A673 (cell line): ENCODE measurements at regions not wholly inside any gene's neighbourhood (a gene's known extent, or its start where the extent isn't known, plus 50 kb on each side); places are given as distances from the start of the nearest gene placed in this dataset.

ENCODE experiments used
- BruUV-seq: library from RNA; stranded (reverse); fragments of 400-500 nt; replicated peaks from 2 replicates; lab custom pipeline; 2021; lab: Mats Ljungman, UMichigan
- CTCF ChIA-PET: fragments of 300-600 bp; sonication (Branson Sonifier 250); formaldehyde crosslinking; loops from one replicate; lab custom pipeline; 2022; ENCODE audit warnings: antibody characterized with exemption; lab: Charles Lee
- POLR2A ChIA-PET: fragments of 300-600 bp; sonication (Branson Sonifier 250); formaldehyde crosslinking; loops from one replicate; lab custom pipeline; 2022; ENCODE audit warnings: antibody characterized with exemption; ENCODE audit not compliant: low non-redundant PET; lab: Charles Lee
- DNase-seq: peaks from one replicate; pipeline ENCODE4 v3.0.0-alpha.2; 2015; ENCODE audit warnings: low spot score
- H3K27ac ChIP-seq: fragments of 200-600 bp; sonication (generic); 2 replicates; pipeline ENCODE4 v1.5.1; 2016; ENCODE audit warnings: mixed run types, low read depth, mild to moderate bottlenecking, mixed read lengths, antibody characterized with exemption, low read length; ENCODE audit not compliant: poor library complexity, severe bottlenecking
- H3K27me3 ChIP-seq: fragments of 200-600 bp; sonication (generic); replicated peaks from 2 replicates; pipeline ENCODE4 v1.6.1; 2017; ENCODE audit warnings: mixed run types, low read depth, mild to moderate bottlenecking, mixed read lengths, antibody characterized with exemption, low read length; ENCODE audit not compliant: insufficient read depth, poor library complexity
- H3K36me3 ChIP-seq: fragments of 200-600 bp; sonication (generic); 2 replicates; pipeline ENCODE4 v1.6.1; 2016; ENCODE audit warnings: mixed run types, mild to moderate bottlenecking, mixed read lengths, antibody characterized with exemption, low read length; ENCODE audit not compliant: insufficient read depth, poor library complexity, severe bottlenecking
- H3K4me1 ChIP-seq: fragments of 200-600 bp; sonication (generic); 2 replicates; pipeline ENCODE4 v1.6.1; 2017; ENCODE audit warnings: mixed run types, mild to moderate bottlenecking, mixed read lengths, antibody characterized with exemption, low read length; ENCODE audit not compliant: insufficient read depth, poor library complexity, severe bottlenecking
- H3K4me3 ChIP-seq: fragments of 200-600 bp; sonication (generic); 2 replicates; pipeline ENCODE4 v1.5.1; 2016; ENCODE audit warnings: low read depth, mixed run types, mild to moderate bottlenecking, mixed read lengths, low read length; ENCODE audit not compliant: poor library complexity, severe bottlenecking
- H3K9me3 ChIP-seq: fragments of 200-600 bp; sonication (generic); 2 replicates; pipeline ENCODE4 v1.6.1; 2016; ENCODE audit warnings: mixed run types, low read depth, mild to moderate bottlenecking, mixed read lengths, antibody characterized with exemption, low read length; ENCODE audit not compliant: poor library complexity, severe bottlenecking
- CTCF ChIP-seq: fragments of 300-800, 200-600 bp; sonication (generic); conservative IDR thresholded peaks from 2 replicates; pipeline ENCODE4 v1.5.1; 2017; ENCODE audit warnings: low read depth, mild to moderate bottlenecking, antibody characterized with exemption, low read length, moderate library complexity, mixed read lengths
- EZH2 ChIP-seq: fragments of 200-600 bp; sonication (generic); IDR thresholded peaks from 2 replicates; pipeline ENCODE4 v1.6.1; 2017; ENCODE audit warnings: borderline replicate concordance, low read depth, mild to moderate bottlenecking, mixed read lengths, antibody characterized with exemption, low read length; ENCODE audit not compliant: poor library complexity, severe bottlenecking
- intact Hi-C: fragments of 100-400 bp; cut with micrococcal nuclease; formaldehyde crosslinking; loops from one replicate; pipeline ENCODE4 v1.10.0; 2022; ENCODE audit not compliant: unreplicated experiment

- Histone ChIP-seq H3K27ac (no peak overlapping the region), H3K4me3 (no peak overlapping the region), H3K9me3 (no peaks in the 10 kb centered on the region), H3K36me3 (no peaks in the 10 kb centered on the region), H3K27me3 (no peaks in the 10 kb centered on the region), H3K4me1 (no peaks in the 10 kb centered on the region)
- no TSS peak for BruUV-seq
- no peak for TF ChIP-seq CTCF
- TF ChIP-seq EZH2, result no peak
- ChIA-PET POLR2A (no interaction called here), CTCF (no interaction called here)
- intact Hi-C loops, result no loop called here
- DNase-seq, result peak; percentile 1
Observed at GRCh38 chr7:113810080-113810744, 108.6 kb downstream of the PPP1R3A start.

- intact Hi-C loops, result no loop called here
- Histone ChIP-seq H3K27me3 (no peaks in the 10 kb centered on the region), H3K4me3 (no peak overlapping the region), H3K27ac (no peak overlapping the region), H3K4me1 (no peaks in the 10 kb centered on the region), H3K9me3 (no peaks in the 10 kb centered on the region), H3K36me3 (no peaks in the 10 kb centered on the region)
- no TSS peak for BruUV-seq
- ChIA-PET CTCF (no interaction called here), POLR2A (no interaction called here)
- DNase-seq, result no peak
- no peak for TF ChIP-seq EZH2
- TF ChIP-seq CTCF, result no peak
Observed at GRCh38 chr7:113809581-113809980, 109.2 kb downstream of the PPP1R3A start.

GRCh38 chr7:113806633-113807327 lies 112.0 kb downstream of the PPP1R3A start:
- Histone ChIP-seq H3K27ac (no peak overlapping the region), H3K36me3 (no peaks in the 10 kb centered on the region), H3K4me1 (no peaks in the 10 kb centered on the region), H3K27me3 (no peaks in the 10 kb centered on the region), H3K4me3 (no peak overlapping the region), H3K9me3 (no peaks in the 10 kb centered on the region)
- CTCF ChIA-PET, result no interaction called here
- no peak for TF ChIP-seq EZH2
- TF ChIP-seq CTCF, result no peak
- BruUV-seq, result no TSS peak
- intact Hi-C loops, result no loop called here
- POLR2A ChIA-PET, result no interaction called here
- no peak for DNase-seq
